GM18511 (cell line): ENCODE measurements at regions not wholly inside any gene's neighbourhood (a gene's known extent, or its start where the extent isn't known, plus 50 kb on each side); places are given as distances from the start of the nearest gene placed in this dataset.
"Not testable (repeated sequence)": the region's sequence is repeated elsewhere in the genome, so short reads cannot be mapped to it uniquely, and the experiment has no call there.

Experiments used
- ATAC-seq: cut with Tn5 transposase; IDR thresholded peaks from one replicate; pipeline ENCODE4 v1.9.1; 2021; ENCODE audit warnings: mild to moderate bottlenecking, moderate library complexity; ENCODE audit not compliant: unreplicated experiment

GRCh38 chr7:112938863-112939573 is 147.6 kb downstream of the GPR85 start:
- ATAC-seq: peak; percentile 24

- no peak for ATAC-seq
Observed at GRCh38 chr7:112937651-112938415, 147.6 kb upstream of the TMEM168 start.

- no peak for ATAC-seq
Observed at GRCh38 chr7:112933598-112933997, 143.4 kb upstream of the TMEM168 start.

GRCh38 chr7:112930787-112931186 is 140.6 kb upstream of the TMEM168 start:
- ATAC-seq: no peak

GRCh38 chr7:112929421-112929820 is 139.2 kb upstream of the TMEM168 start:
- ATAC-seq: no peak

GRCh38 chr7:112926018-112926417 is 135.8 kb upstream of the TMEM168 start:
- no peak for ATAC-seq

GRCh38 chr7:112922546-112922945 is 132.4 kb upstream of the TMEM168 start:
- not testable (repeated sequence) for ATAC-seq

GRCh38 chr7:112916431-112916830 is 126.2 kb upstream of the TMEM168 start:
- not testable (repeated sequence) for ATAC-seq

GRCh38 chr7:112908086-112908485 is 117.9 kb upstream of the TMEM168 start:
- no peak for ATAC-seq

GRCh38 chr7:112907658-112908057 is 117.5 kb upstream of the TMEM168 start:
- no peak for ATAC-seq

- ATAC-seq: no peak
Observed at GRCh38 chr7:112905950-112906349, 115.8 kb upstream of the TMEM168 start.

GRCh38 chr7:112905413-112905812 is 115.2 kb upstream of the TMEM168 start:
- ATAC-seq: no peak

- peak; percentile 93 for ATAC-seq
Observed at GRCh38 chr7:112898432-112899290, 108.5 kb upstream of the TMEM168 start.

GRCh38 chr7:112897839-112898431 is 107.7 kb upstream of the TMEM168 start:
- ATAC-seq: peak; percentile 31

GRCh38 chr7:112896026-112896601 is 105.9 kb upstream of the TMEM168 start:
- ATAC-seq: no peak

GRCh38 chr7:112892263-112892662 is 102.1 kb upstream of the TMEM168 start:
- ATAC-seq: no peak

GRCh38 chr7:112891698-112892097 is 101.5 kb upstream of the TMEM168 start:
- no peak for ATAC-seq

- ATAC-seq: no peak
Observed at GRCh38 chr7:112889834-112890438, 99.7 kb upstream of the TMEM168 start.

GRCh38 chr7:112889268-112889667 is 99.1 kb upstream of the TMEM168 start:
- ATAC-seq: no peak

GRCh38 chr7:112888781-112889180 is 98.6 kb upstream of the TMEM168 start:
- no peak for ATAC-seq
